ENCODE measurements at regions not wholly inside any gene's neighbourhood (a gene's known extent, or its start where the extent isn't known, plus 50 kb on each side); places are given as distances from the start of the nearest gene placed in this dataset.
A peak's percentile ranks its signal among the peaks of the same experiment; 100 is the strongest.

- TF ChIP-seq CTCF (conservative IDR thresholded peaks at IDR 0.05; ENCODE audit: low read depth in 2 of 2) (0 out of 4 replicates have a peak, but pooled peaks of 1 of the 2 experiments have one; percentile 25), EZH2 (IDR thresholded peaks at IDR 0.05; ENCODE audit: low read depth, unreplicated experiment) (no peak)
- Histone ChIP-seq H3K4me3 (no peak overlapping the region), H2AFZ (no peak overlapping the region), H3K4me1 (ENCODE audit: insufficient read depth) (peaks cover 19% of the 10 kb centered on the region), H4K20me1 (replicated peaks; ENCODE audit: insufficient read depth) (no peaks in the 10 kb centered on the region), H3K36me3 (ENCODE audit: insufficient read depth) (no peaks in the 10 kb centered on the region), H3K79me2 (replicated peaks; ENCODE audit: insufficient read depth) (no peaks in the 10 kb centered on the region), H3K9me2 (ENCODE audit: insufficient read depth) (peaks cover 16% of the 10 kb centered on the region), H3K27me3 (ENCODE audit: insufficient read depth) (no peaks in the 10 kb centered on the region), H3K4me2 (no peak overlapping the region), H3F3A (replicated peaks; ENCODE audit: low read depth) (no peaks in the 10 kb centered on the region), H3K27ac (ENCODE audit: low read depth) (no peak overlapping the region)
- DNase-seq (ENCODE audit: low spot score) = no peak
- H3K27me3 Mint-ChIP-seq (ENCODE audit: insufficient read depth, low read depth, poor library complexity) = no peaks in the 10 kb centered on the region
- no peak overlapping the region for H3K4me3 Mint-ChIP-seq
- ATAC-seq = no peak
- H3K27ac Mint-ChIP-seq = no peak overlapping the region
- H3K36me3 Mint-ChIP-seq (ENCODE audit: low read depth) = no peaks in the 10 kb centered on the region
- H3K4me1 Mint-ChIP-seq = peaks cover 29% of the 10 kb centered on the region
- peaks cover 9% of the 10 kb centered on the region; the same call in 2 of the 3 replicates for H3K9me3 Mint-ChIP-seq
These were observed 315.3 kb downstream of the FGFR2 start for GRCh38 chr10:121282797-121283515.

- H3K27me3 Mint-ChIP-seq (ENCODE audit: insufficient read depth, low read depth, poor library complexity) = no peaks in the 10 kb centered on the region
- peak overlapping the region; percentile 73; the same call in 1 of the 2 replicates for H2AFZ ChIP-seq
- H3K4me3 Mint-ChIP-seq = no peak overlapping the region
- no peak for TF ChIP-seq ETS1 (IDR thresholded peaks at IDR 0.05)
- TF ChIP-seq ZNF331 (CRISPR knock-in tag; IDR thresholded peaks at IDR 0.05; ENCODE audit: low read depth) = no peak
- no peak for TF ChIP-seq REST (IDR thresholded peaks at IDR 0.05; ENCODE audit: unreplicated experiment)
- TF ChIP-seq CREB1 (CRISPR knock-in tag; IDR thresholded peaks at IDR 0.05; ENCODE audit: low read depth) = no peak
- TF ChIP-seq ZNF462 (CRISPR knock-in tag; IDR thresholded peaks at IDR 0.05) = no peak
- no peak for TF ChIP-seq POLR2AphosphoS5 (IDR thresholded peaks at IDR 0.05; ENCODE audit: low read depth)
These were observed 313.3 kb downstream of the FGFR2 start for GRCh38 chr10:121284936-121285335.

More at GRCh38 chr10:121284936-121285335, 313.3 kb downstream of the FGFR2 start:
- Histone ChIP-seq H4K20me1 (replicated peaks; ENCODE audit: insufficient read depth) (no peaks in the 10 kb centered on the region), H3K27me3 (ENCODE audit: insufficient read depth) (no peaks in the 10 kb centered on the region), H3K36me3 (ENCODE audit: insufficient read depth) (no peaks in the 10 kb centered on the region), H3K9me2 (ENCODE audit: insufficient read depth) (peaks cover 16% of the 10 kb centered on the region), H3K4me2 (no peak overlapping the region), H3K4me1 (ENCODE audit: insufficient read depth) (peaks cover 32% of the 10 kb centered on the region), H3K27ac (ENCODE audit: low read depth) (no peak overlapping the region), H3K79me2 (replicated peaks; ENCODE audit: insufficient read depth) (no peaks in the 10 kb centered on the region), H3F3A (replicated peaks; ENCODE audit: low read depth) (no peaks in the 10 kb centered on the region), H3K4me3 (no peak overlapping the region)
- no peak for DNase-seq (ENCODE audit: low spot score)
- Mint-ChIP-seq H3K36me3 (ENCODE audit: low read depth) (no peaks in the 10 kb centered on the region), H3K9me3 (peaks cover 3% of the 10 kb centered on the region; the same call in 1 of the 3 replicates), H3K27ac (peak overlapping the region; percentile 56; the same call in 1 of the 2 replicates), H3K4me1 (peaks cover 48% of the 10 kb centered on the region)
- no peak for ATAC-seq

Data from GM23338 (cell line).